Upper lobe of left lung (tissue), 6 donors: ENCODE measurements at regions not wholly inside any gene's neighbourhood (a gene's known extent, or its start where the extent isn't known, plus 50 kb on each side); places are given as distances from the start of the nearest gene placed in this dataset.

Experiments used
- ATAC-seq, 2 donors: fragments of 200-7000 bp; cut with Tn5 transposase; one replicate each; pipeline ENCODE4 v1.9.1; 2022; ENCODE audit warnings: mild to moderate bottlenecking in 2 of 2, moderate library complexity in 2 of 2; ENCODE audit not compliant: low FRiP score in 2 of 2
- DNase-seq, 2 donors: peaks; one replicate each; pipeline ENCODE4 v3.0.0-alpha.2; 2019 to 2020
- H3K27ac ChIP-seq, 4 donors: fragments of 200-600 bp; sonication (generic); one replicate each; pipeline ENCODE4 v1.5.1; 2016 to 2019
- H3K27me3 ChIP-seq, 4 donors: fragments of 200-600 bp; sonication (generic); one replicate each; pipeline ENCODE4 v1.5.1; 2017 to 2019
- H3K36me3 ChIP-seq, 4 donors: fragments of 200-600 bp; sonication (generic); one replicate each; pipeline ENCODE4 v1.5.1; 2016 to 2019
- H3K4me1 ChIP-seq, 4 donors: fragments of 200-600 bp; sonication (generic); one replicate each; pipeline ENCODE4 v1.5.1; 2018 to 2019
- H3K4me3 ChIP-seq, 4 donors: fragments of 200-600 bp; sonication (generic); one replicate each; pipeline ENCODE4 v1.5.1; 2017 to 2019; ENCODE audit warnings: mild to moderate bottlenecking in 2 of 4, moderate library complexity in 1 of 4
- H3K9me3 ChIP-seq, 4 donors: fragments of 200-600 bp; sonication (generic); one replicate each; pipeline ENCODE4 v1.5.1; 2018 to 2019
- EP300 ChIP-seq, 4 donors: sonication (generic); formaldehyde crosslinking; IDR thresholded peaks; one replicate each; pipeline ENCODE4 v1.5.1; 2017; ENCODE audit warnings: antibody characterized with exemption in 4 of 4, control low read depth in 2 of 4
- POLR2A ChIP-seq, 4 donors: fragments of 450-650 bp; IDR thresholded peaks; one replicate each; pipeline ENCODE4 v1.5.1; 2016 to 2017; ENCODE audit warnings: antibody characterized with exemption in 4 of 4, mild to moderate bottlenecking in 2 of 4
- POLR2AphosphoS5 ChIP-seq, 2 donors: sonication (generic); formaldehyde crosslinking; IDR thresholded peaks; one replicate each; pipeline ENCODE4 v1.5.1; 2017; ENCODE audit warnings: antibody characterized with exemption in 2 of 2
- WGBS, 2 donors: methylation state at CpG; one replicate each; pipeline ENCODE4 v1.1.5; 2017 to 2018; 5-methylcytosine and 5-hydroxymethylcytosine counted together
- TF ChIP-seq, protein P1 (sequence below), 6 experiments: fragments of 450-650 bp in 4 of 6; fragments of 200-600 bp in 2 of 6; sonication (generic) in 2 of 6; IDR thresholded peaks; one replicate each; pipeline ENCODE4 v1.5.1; 2016 to 2019; ENCODE audit warnings: antibody characterized with exemption in 6 of 6
- donor health status: DM: no; HTN: no; CAD: no; lungs with moderate emphysema.
- donor health status: DM: no; HTN: yes; CAD: no; lungs with severe emphysema.

DNA sequence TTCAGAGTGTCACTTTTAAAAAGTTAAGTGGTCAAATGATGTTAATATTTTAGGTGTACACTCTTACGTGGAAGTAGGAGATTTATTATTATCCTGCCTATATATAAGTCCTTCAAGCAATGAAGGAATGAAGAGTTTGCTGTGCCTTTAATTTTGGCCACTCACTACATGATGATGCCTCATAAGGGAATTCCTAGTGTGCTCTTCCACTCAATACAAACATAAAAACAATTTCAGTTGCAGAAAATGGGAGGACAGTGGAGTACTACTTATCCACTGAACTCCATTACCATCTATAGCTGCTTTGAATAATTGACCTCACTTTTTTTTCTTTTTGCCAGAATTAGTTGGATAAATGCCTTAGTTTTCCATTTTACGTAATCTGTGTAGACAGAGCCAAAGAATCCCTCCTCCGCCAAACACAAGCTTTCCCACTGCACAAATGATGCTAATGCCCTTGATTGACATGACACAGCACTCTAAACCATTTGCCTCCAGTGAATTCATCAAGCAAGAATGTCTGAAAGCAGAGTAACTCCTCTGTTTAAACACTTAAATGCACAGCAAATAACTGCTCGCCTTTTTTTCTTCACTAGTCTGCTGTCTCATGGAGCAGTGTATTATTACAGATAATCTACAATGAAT, 751.1 kb upstream of the FANCL start:
- Histone ChIP-seq H3K27me3 (no peaks in the 10 kb centered on the region), H3K36me3 (no peaks in the 10 kb centered on the region), H3K27ac (no peak overlapping the region), H3K4me1 (no peaks in the 10 kb centered on the region), H3K9me3 (no peaks in the 10 kb centered on the region), H3K4me3 (no peak overlapping the region)
- 61 to 65% methylated on average over 4 of the region's 4 CpGs for WGBS, 2 donors
- ATAC-seq (peak in 1 of 2 donors; percentile 42), DNase-seq (no peak)
- no peak for TF ChIP-seq POLR2AphosphoS5 (IDR thresholded peaks at IDR 0.05)
- TF ChIP-seq, protein P1, sequence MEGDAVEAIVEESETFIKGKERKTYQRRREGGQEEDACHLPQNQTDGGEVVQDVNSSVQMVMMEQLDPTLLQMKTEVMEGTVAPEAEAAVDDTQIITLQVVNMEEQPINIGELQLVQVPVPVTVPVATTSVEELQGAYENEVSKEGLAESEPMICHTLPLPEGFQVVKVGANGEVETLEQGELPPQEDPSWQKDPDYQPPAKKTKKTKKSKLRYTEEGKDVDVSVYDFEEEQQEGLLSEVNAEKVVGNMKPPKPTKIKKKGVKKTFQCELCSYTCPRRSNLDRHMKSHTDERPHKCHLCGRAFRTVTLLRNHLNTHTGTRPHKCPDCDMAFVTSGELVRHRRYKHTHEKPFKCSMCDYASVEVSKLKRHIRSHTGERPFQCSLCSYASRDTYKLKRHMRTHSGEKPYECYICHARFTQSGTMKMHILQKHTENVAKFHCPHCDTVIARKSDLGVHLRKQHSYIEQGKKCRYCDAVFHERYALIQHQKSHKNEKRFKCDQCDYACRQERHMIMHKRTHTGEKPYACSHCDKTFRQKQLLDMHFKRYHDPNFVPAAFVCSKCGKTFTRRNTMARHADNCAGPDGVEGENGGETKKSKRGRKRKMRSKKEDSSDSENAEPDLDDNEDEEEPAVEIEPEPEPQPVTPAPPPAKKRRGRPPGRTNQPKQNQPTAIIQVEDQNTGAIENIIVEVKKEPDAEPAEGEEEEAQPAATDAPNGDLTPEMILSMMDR (IDR thresholded peaks at IDR 0.05) = no peak
- no peak for TF ChIP-seq POLR2A (IDR thresholded peaks at IDR 0.05)
- no peak for TF ChIP-seq EP300 (IDR thresholded peaks at IDR 0.05)

GRCh38 chr2:58991357-58991756, 750.2 kb upstream of the FANCL start:
- WGBS, 2 donors = 63 to 65% methylated on average over 5 of the region's 5 CpGs

GRCh38 chr2:58985541-58985940, 744.4 kb upstream of the FANCL start:
- no peak for ATAC-seq
- H3K36me3 ChIP-seq = no peaks in the 10 kb centered on the region
- no peak for DNase-seq
- H3K27ac ChIP-seq = no peak overlapping the region
- no peaks in the 10 kb centered on the region for H3K9me3 ChIP-seq
- H3K4me3 ChIP-seq = no peak overlapping the region
- H3K27me3 ChIP-seq = no peaks in the 10 kb centered on the region
- 71 to 82% methylated on average over 2 of the region's 2 CpGs for WGBS, 2 donors
- TF ChIP-seq, protein P1 (IDR thresholded peaks at IDR 0.05) = no peak
- no peak for TF ChIP-seq POLR2AphosphoS5 (IDR thresholded peaks at IDR 0.05)
- H3K4me1 ChIP-seq = no peaks in the 10 kb centered on the region

More at GRCh38 chr2:58991357-58991756, 750.2 kb upstream of the FANCL start:
- no peak overlapping the region for H3K4me3 ChIP-seq
- no peaks in the 10 kb centered on the region for H3K36me3 ChIP-seq
- H3K4me1 ChIP-seq = no peaks in the 10 kb centered on the region
- no peaks in the 10 kb centered on the region for H3K27me3 ChIP-seq
- H3K9me3 ChIP-seq = no peaks in the 10 kb centered on the region
- no peak overlapping the region for H3K27ac ChIP-seq
- DNase-seq (no peak), ATAC-seq (no peak)
- TF ChIP-seq POLR2AphosphoS5 (IDR thresholded peaks at IDR 0.05) (no peak), POLR2A (IDR thresholded peaks at IDR 0.05) (no peak), EP300 (IDR thresholded peaks at IDR 0.05) (no peak)
- TF ChIP-seq, protein P1 (IDR thresholded peaks at IDR 0.05) = no peak

- H3K4me1 ChIP-seq = no peaks in the 10 kb centered on the region
- no peaks in the 10 kb centered on the region for H3K27me3 ChIP-seq
- no peak for ATAC-seq
- H3K9me3 ChIP-seq = no peaks in the 10 kb centered on the region
- no peak for DNase-seq
- H3K4me3 ChIP-seq = no peak overlapping the region
- H3K27ac ChIP-seq = no peak overlapping the region
- no peaks in the 10 kb centered on the region for H3K36me3 ChIP-seq
- WGBS, 2 donors = 13 to 47% methylated on average over 1 of the region's 1 CpG
- TF ChIP-seq, protein P1 (IDR thresholded peaks at IDR 0.05) = no peak
- TF ChIP-seq POLR2AphosphoS5 (IDR thresholded peaks at IDR 0.05) (no peak), EP300 (IDR thresholded peaks at IDR 0.05) (no peak), POLR2A (IDR thresholded peaks at IDR 0.05) (no peak)
These were observed 743.6 kb upstream of the FANCL start for GRCh38 chr2:58984731-58985130.

- Histone ChIP-seq H3K4me3 (no peak overlapping the region), H3K4me1 (no peaks in the 10 kb centered on the region), H3K36me3 (no peaks in the 10 kb centered on the region), H3K27me3 (no peaks in the 10 kb centered on the region), H3K27ac (no peak overlapping the region), H3K9me3 (no peaks in the 10 kb centered on the region)
- WGBS, 2 donors = 89 to 90% methylated on average over 4 of the region's 4 CpGs
- ATAC-seq = no peak
- no peak for DNase-seq
- TF ChIP-seq EP300 (IDR thresholded peaks at IDR 0.05) = no peak
- TF ChIP-seq POLR2A (IDR thresholded peaks at IDR 0.05) = no peak
- TF ChIP-seq, protein P1 (IDR thresholded peaks at IDR 0.05) = no peak
- TF ChIP-seq POLR2AphosphoS5 (IDR thresholded peaks at IDR 0.05) = no peak
These were observed 742.0 kb upstream of the FANCL start for GRCh38 chr2:58983111-58983510.
